HL-60 (cell line): ENCODE measurements at regions not wholly inside any gene's neighbourhood (a gene's known extent, or its start where the extent isn't known, plus 50 kb on each side); places are given as distances from the start of the nearest gene placed in this dataset.

ENCODE experiments used
- DNase-seq, 2 experiments: peaks; one replicate each; pipeline ENCODE4 v3.0.0-alpha.2; 2010 to 2020; ENCODE audit warnings: low read depth in 1 of 2, low spot score in 1 of 2
- H3K27ac ChIP-seq: fragments of 250-450 bp; sonication (Bioruptor Pico); replicated peaks from 2 replicates; pipeline ENCODE4 v1.5.1; 2020; ENCODE audit warnings: mild to moderate bottlenecking, moderate library complexity
- H3K27me3 ChIP-seq: fragments of 250-450 bp; sonication (Bioruptor Pico); 2 replicates; pipeline ENCODE4 v1.5.1; 2021; ENCODE audit warnings: mild to moderate bottlenecking, moderate library complexity; ENCODE audit not compliant: insufficient read depth, poor library complexity, severe bottlenecking
- H3K4me3 ChIP-seq: replicated peaks from 2 replicates; pipeline ENCODE4 v1.5.1; 2011; ENCODE audit warnings: mild to moderate bottlenecking, control low read depth, low read length; ENCODE audit not compliant: insufficient read depth
- GABPA ChIP-seq: IDR thresholded peaks from 2 replicates; pipeline ENCODE4 v1.6.1; 2012; ENCODE audit warnings: low read depth
- POLR2AphosphoS5 ChIP-seq: IDR thresholded peaks from 2 replicates; pipeline ENCODE4 v1.6.1; 2012; ENCODE audit warnings: low read depth
- SPI1 ChIP-seq: IDR thresholded peaks from 2 replicates; pipeline ENCODE4 v1.6.1; 2012; ENCODE audit warnings: low read depth, mild to moderate bottlenecking, borderline replicate concordance
- TF ChIP-seq, protein P1 (sequence below): IDR thresholded peaks from one replicate; pipeline ENCODE4 v1.5.1; 2011; ENCODE audit warnings: low read length, control low read depth, inconsistent platforms; ENCODE audit not compliant: insufficient read depth
- TF ChIP-seq, protein P2 (sequence below): IDR thresholded peaks from 2 replicates; pipeline ENCODE4 v1.6.1; 2012; ENCODE audit warnings: low read depth; ENCODE audit not compliant: insufficient replicate concordance

DNA sequence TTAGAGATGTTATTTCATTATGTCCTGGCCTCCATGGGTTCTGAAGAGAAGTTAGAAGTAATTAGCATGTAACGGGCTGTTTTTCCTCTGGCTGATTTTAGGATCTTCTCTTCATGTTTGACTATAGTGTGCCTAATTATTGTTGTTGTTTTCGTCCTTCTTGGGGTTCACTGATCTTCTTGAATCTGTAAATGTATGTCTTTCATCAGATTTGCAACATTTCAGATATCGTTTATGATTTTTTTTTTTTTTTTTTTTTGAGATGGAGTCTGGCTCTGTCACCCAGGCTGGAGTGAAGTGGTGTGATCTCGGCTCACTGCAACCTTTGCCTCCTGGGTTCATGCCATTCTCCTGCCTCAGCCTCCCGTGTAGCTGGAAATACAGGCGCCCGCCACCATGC lies 246.7 kb downstream of the TFAP2C start:
- no peak overlapping the region for H3K27ac ChIP-seq
- H3K4me3 ChIP-seq, result no peak overlapping the region
- no peak for DNase-seq
- no peak for TF ChIP-seq GABPA
- no peak for TF ChIP-seq SPI1
- TF ChIP-seq, protein P1, sequence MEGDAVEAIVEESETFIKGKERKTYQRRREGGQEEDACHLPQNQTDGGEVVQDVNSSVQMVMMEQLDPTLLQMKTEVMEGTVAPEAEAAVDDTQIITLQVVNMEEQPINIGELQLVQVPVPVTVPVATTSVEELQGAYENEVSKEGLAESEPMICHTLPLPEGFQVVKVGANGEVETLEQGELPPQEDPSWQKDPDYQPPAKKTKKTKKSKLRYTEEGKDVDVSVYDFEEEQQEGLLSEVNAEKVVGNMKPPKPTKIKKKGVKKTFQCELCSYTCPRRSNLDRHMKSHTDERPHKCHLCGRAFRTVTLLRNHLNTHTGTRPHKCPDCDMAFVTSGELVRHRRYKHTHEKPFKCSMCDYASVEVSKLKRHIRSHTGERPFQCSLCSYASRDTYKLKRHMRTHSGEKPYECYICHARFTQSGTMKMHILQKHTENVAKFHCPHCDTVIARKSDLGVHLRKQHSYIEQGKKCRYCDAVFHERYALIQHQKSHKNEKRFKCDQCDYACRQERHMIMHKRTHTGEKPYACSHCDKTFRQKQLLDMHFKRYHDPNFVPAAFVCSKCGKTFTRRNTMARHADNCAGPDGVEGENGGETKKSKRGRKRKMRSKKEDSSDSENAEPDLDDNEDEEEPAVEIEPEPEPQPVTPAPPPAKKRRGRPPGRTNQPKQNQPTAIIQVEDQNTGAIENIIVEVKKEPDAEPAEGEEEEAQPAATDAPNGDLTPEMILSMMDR, result no peak
- TF ChIP-seq POLR2AphosphoS5, result no peak
- TF ChIP-seq, protein P2, sequence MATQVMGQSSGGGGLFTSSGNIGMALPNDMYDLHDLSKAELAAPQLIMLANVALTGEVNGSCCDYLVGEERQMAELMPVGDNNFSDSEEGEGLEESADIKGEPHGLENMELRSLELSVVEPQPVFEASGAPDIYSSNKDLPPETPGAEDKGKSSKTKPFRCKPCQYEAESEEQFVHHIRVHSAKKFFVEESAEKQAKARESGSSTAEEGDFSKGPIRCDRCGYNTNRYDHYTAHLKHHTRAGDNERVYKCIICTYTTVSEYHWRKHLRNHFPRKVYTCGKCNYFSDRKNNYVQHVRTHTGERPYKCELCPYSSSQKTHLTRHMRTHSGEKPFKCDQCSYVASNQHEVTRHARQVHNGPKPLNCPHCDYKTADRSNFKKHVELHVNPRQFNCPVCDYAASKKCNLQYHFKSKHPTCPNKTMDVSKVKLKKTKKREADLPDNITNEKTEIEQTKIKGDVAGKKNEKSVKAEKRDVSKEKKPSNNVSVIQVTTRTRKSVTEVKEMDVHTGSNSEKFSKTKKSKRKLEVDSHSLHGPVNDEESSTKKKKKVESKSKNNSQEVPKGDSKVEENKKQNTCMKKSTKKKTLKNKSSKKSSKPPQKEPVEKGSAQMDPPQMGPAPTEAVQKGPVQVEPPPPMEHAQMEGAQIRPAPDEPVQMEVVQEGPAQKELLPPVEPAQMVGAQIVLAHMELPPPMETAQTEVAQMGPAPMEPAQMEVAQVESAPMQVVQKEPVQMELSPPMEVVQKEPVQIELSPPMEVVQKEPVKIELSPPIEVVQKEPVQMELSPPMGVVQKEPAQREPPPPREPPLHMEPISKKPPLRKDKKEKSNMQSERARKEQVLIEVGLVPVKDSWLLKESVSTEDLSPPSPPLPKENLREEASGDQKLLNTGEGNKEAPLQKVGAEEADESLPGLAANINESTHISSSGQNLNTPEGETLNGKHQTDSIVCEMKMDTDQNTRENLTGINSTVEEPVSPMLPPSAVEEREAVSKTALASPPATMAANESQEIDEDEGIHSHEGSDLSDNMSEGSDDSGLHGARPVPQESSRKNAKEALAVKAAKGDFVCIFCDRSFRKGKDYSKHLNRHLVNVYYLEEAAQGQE, result no peak
- H3K27me3 ChIP-seq, result peaks cover 4% of the 10 kb centered on the region

DNA sequence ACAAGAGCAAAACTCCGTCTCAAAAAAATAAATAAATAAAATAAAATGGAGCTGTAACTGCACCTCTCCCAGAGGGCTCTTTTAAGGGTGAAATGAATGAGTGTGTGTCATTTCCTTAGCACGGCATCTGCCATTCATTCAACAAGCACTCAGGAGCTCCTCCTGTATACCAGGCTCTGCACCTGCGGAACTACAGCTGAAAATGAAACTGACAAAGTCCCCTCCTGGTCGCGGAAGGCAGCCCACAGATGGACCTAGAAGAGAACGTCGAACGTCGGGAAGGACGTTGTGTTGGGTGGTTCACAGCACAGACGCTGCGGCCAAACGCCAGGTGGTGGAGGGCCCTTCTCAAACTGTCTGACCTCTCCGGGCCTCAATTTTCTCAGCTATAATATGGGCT lies 256.4 kb downstream of the TFAP2C start:
- TF ChIP-seq POLR2AphosphoS5 (no peak), SPI1 (no peak), GABPA (no peak)
- TF ChIP-seq, protein P2, result no peak
- TF ChIP-seq, protein P1, result no peak
- H3K27me3 ChIP-seq, result peaks cover 2% of the 10 kb centered on the region
- no peak overlapping the region for H3K27ac ChIP-seq
- no peak overlapping the region for H3K4me3 ChIP-seq
- DNase-seq, result no peak

DNA sequence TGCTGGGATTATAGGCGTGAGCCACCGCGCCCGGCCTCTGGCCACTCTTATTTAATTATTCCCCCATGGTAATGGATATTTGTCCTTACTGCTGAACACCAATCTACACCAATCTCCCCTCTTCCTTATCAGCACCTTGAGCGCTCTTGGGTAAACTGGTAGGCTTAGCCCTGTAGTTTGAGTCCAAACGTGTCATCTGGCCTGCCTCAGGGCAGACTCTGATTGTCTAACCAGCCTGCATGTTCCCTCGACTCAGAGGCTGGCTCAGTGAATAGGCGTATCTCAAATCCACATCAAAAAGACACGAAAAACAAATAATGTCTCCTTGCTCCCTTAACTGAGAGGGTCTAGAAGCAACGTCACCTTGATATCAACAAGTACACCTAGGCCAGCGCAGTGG lies 260.9 kb downstream of the TFAP2C start:
- TF ChIP-seq, protein P1, result no peak
- TF ChIP-seq, protein P2, result no peak
- TF ChIP-seq GABPA, result no peak
- no peak for TF ChIP-seq SPI1
- Histone ChIP-seq H3K27me3 (peaks cover 2% of the 10 kb centered on the region), H3K27ac (no peak overlapping the region), H3K4me3 (no peak overlapping the region)
- DNase-seq, result no peak
